GM12878 (cell line): ENCODE measurements at regions not wholly inside any gene's neighbourhood (a gene's known extent, or its start where the extent isn't known, plus 50 kb on each side); places are given as distances from the start of the nearest gene placed in this dataset.

Source experiments
- ATAC-seq: fragments of 200-7000 bp; cut with Tn5 transposase; 3 replicates; pipeline ENCODE4 v1.9.1; 2020; ENCODE audit warnings: mild to moderate bottlenecking, moderate library complexity
- BruUV-seq: library from RNA; stranded (reverse); fragments of 400-500 nt; replicated peaks from 2 replicates; lab custom pipeline; 2021; lab: Mats Ljungman, UMichigan
- CTCF ChIA-PET: fragments of 300-600 bp; sonication (Branson Sonifier 250); formaldehyde crosslinking; extraction: SDS; loops from one replicate; lab custom pipeline; 2021; ENCODE audit warnings: inconsistent platforms; lab: Yijun Ruan, JAX
- POLR2A ChIA-PET: fragments of 350-600 bp; formaldehyde crosslinking; extraction: SDS; loops from one replicate; lab custom pipeline; 2021; ENCODE audit warnings: inconsistent platforms; lab: Charles Lee
- RAD21 ChIA-PET: fragments of 300-600 bp; sonication (Branson Sonifier 250); formaldehyde crosslinking; loops from one replicate; lab custom pipeline; 2023; ENCODE audit warnings: antibody characterized with exemption; ENCODE audit not compliant: unreplicated experiment; lab: Charles Lee
- SMC1A ChIA-PET: fragments of 300-600 bp; sonication (Branson Sonifier 250); formaldehyde crosslinking; loops from one replicate; lab custom pipeline; 2023; ENCODE audit not compliant: unreplicated experiment, uncharacterized antibody; lab: Charles Lee
- DNase-seq: peaks from one replicate; pipeline ENCODE4 v3.0.0-alpha.2; 2011; ENCODE audit warnings: low read depth, low spot score
- FAIRE-seq: peaks from 3 replicates; lab custom pipeline; 2011; peaks lifted over from hg19 to GRCh38; lab: Jason Lieb, UNC
- H2AFZ ChIP-seq: 2 replicates; pipeline ENCODE4 v1.6.0; 2011; ENCODE audit warnings: low read depth, low read length, control low read depth; ENCODE audit not compliant: control insufficient read depth
- H3K27ac ChIP-seq: 2 replicates; pipeline ENCODE4 v1.5.1; 2011; ENCODE audit warnings: control low read depth; ENCODE audit not compliant: control insufficient read depth, insufficient read depth
- H3K27me3 ChIP-seq, 2 experiments: replicated peaks in 1 of 2; 2 replicates each; pipeline versions ENCODE4 v1.6.0 to v1.6.1; 2011; ENCODE audit warnings: low read length in 1 of 2; ENCODE audit not compliant: control insufficient read depth in 2 of 2, insufficient read depth in 2 of 2
- H3K36me3 ChIP-seq, 2 experiments: 2 replicates each; pipeline ENCODE4 v1.5.1; 2011; ENCODE audit warnings: low read length in 1 of 2; ENCODE audit not compliant: control insufficient read depth in 2 of 2, insufficient read depth in 2 of 2
- H3K4me1 ChIP-seq: 2 replicates; pipeline ENCODE4 v1.6.1; 2011; ENCODE audit warnings: mild to moderate bottlenecking, low read length, moderate library complexity, mixed read lengths; ENCODE audit not compliant: control insufficient read depth, insufficient read depth
- H3K4me2 ChIP-seq: 2 replicates; pipeline ENCODE4 v1.6.0; 2011; ENCODE audit warnings: control low read depth; ENCODE audit not compliant: control insufficient read depth, insufficient read depth
- H3K4me3 ChIP-seq: fragments of 200-600 bp; sonication (generic); 2 replicates; pipeline ENCODE4 v1.5.1; 2016
- H3K79me2 ChIP-seq: 2 replicates; pipeline ENCODE4 v1.6.0; 2011; ENCODE audit warnings: low read length; ENCODE audit not compliant: control insufficient read depth, insufficient read depth
- H3K9ac ChIP-seq: 2 replicates; pipeline ENCODE4 v1.8.0; 2011; ENCODE audit warnings: low read length, control low read depth, mixed read lengths; ENCODE audit not compliant: control insufficient read depth, insufficient read depth
- H3K9me3 ChIP-seq: replicated peaks from 3 replicates; pipeline ENCODE4 v1.5.1; 2011; ENCODE audit warnings: mild to moderate bottlenecking, low read length; ENCODE audit not compliant: control insufficient read depth, insufficient read depth
- H4K20me1 ChIP-seq: 2 replicates; pipeline ENCODE4 v1.6.0; 2011; ENCODE audit not compliant: control insufficient read depth, insufficient read depth
- ATF7 ChIP-seq: fragments of 450-650 bp; IDR thresholded peaks from 2 replicates; pipeline ENCODE4 v1.6.1; 2016; ENCODE audit warnings: low read depth, mild to moderate bottlenecking
- BACH1 ChIP-seq: fragments of 450-650 bp; IDR thresholded peaks from 2 replicates; pipeline ENCODE4 v1.6.1; 2017; ENCODE audit warnings: mild to moderate bottlenecking, borderline replicate concordance
- CREB1 ChIP-seq: IDR thresholded peaks from 2 replicates; pipeline ENCODE4 v1.6.1; 2012; ENCODE audit warnings: low read depth, mild to moderate bottlenecking, inconsistent platforms
- RFX5 ChIP-seq: IDR thresholded peaks from 2 replicates; pipeline ENCODE4 v1.6.1; 2011; ENCODE audit warnings: low read depth, low read length, improper control_type of control experiment
- RUNX3 ChIP-seq: IDR thresholded peaks from 2 replicates; pipeline ENCODE4 v1.6.1; 2012; ENCODE audit warnings: low read length, inconsistent platforms
- ZNF384 ChIP-seq: IDR thresholded peaks from 2 replicates; pipeline ENCODE4 v1.6.1; 2012; ENCODE audit warnings: low read depth, mild to moderate bottlenecking, low read length, improper control_type of control experiment, borderline replicate concordance
- WGBS: methylation state at CpG from one replicate; pipeline ENCODE4 v1.1.6; 2016; ENCODE audit warnings: low lambda C conversion rate; ENCODE audit not compliant: insufficient replicate concordance, insufficient coverage; ENCODE audit errors: missing lambda C conversion rate; 5-methylcytosine and 5-hydroxymethylcytosine counted together
- in situ Hi-C: fragments of 300-500 bp; cut with MboI; formaldehyde crosslinking; loops from 9 replicates; pipeline ENCODE4 v1.14.3; 2018; ENCODE audit warnings: mixed read lengths
- intact Hi-C: fragments of 100-400 bp; cut with micrococcal nuclease; formaldehyde crosslinking; loops from one replicate; pipeline ENCODE4 v1.14.2; 2022; ENCODE audit not compliant: unreplicated experiment

- no TSS peak for BruUV-seq
- FAIRE-seq: peak; percentile 73
- RAD21 ChIA-PET: interaction anchor here (0.6 to 2.0 kb wide), 10 partner anchors 10 to 393 kb away, joined by 3 to 18 read pairs (median 4); no protein-coding TSS in a partner anchor
- no peak overlapping the region for H3K9ac ChIP-seq
- intact Hi-C loops (no loop called here), in situ Hi-C loops (no loop called here)
- H3K27me3 ChIP-seq: no peaks in the 10 kb centered on the region
- H4K20me1 ChIP-seq: no peaks in the 10 kb centered on the region
- peak overlapping the region; percentile 57 for H3K4me2 ChIP-seq
- POLR2A ChIA-PET: interaction anchor here (0.5 to 2.2 kb wide), 3 partner anchors 10 to 58 kb away, joined by 3 to 8 read pairs (median 3); no protein-coding TSS in a partner anchor
- no peak overlapping the region for H3K4me3 ChIP-seq
- CTCF ChIA-PET: interaction anchor here (0.7 to 7.9 kb wide), 17 partner anchors 10 to 358 kb away, joined by 3 to 195 read pairs (median 5); no protein-coding TSS in a partner anchor
- 10% methylated on average over 5 of the region's 5 CpGs for WGBS
- TF ChIP-seq CREB1 (0 out of 2 replicates have a peak, but pooled peaks have one; percentile 29), RFX5 (no peak), RUNX3 (peak; percentile 23; the same call in 1 of the 2 replicates), BACH1 (no peak)
- no peak overlapping the region for H3K27ac ChIP-seq
- no peaks in the 10 kb centered on the region for H3K36me3 ChIP-seq
- no peak for DNase-seq
- peaks cover 18% of the 10 kb centered on the region for H3K4me1 ChIP-seq
- peak overlapping the region; percentile 50 for H2AFZ ChIP-seq
- ATAC-seq: peak; percentile 46
- no peaks in the 10 kb centered on the region for H3K9me3 ChIP-seq
- SMC1A ChIA-PET: interaction anchor here (0.6 to 12.9 kb wide), 21 partner anchors 10 to 357 kb away, joined by 3 to 166 read pairs (median 4); no protein-coding TSS in a partner anchor
- H3K79me2 ChIP-seq: no peaks in the 10 kb centered on the region
These were observed 113.7 kb upstream of the EPB41L4A start for GRCh38 chr5:112532654-112533360.

- no peak overlapping the region for H3K27ac ChIP-seq
- intact Hi-C loops: no loop called here
- RAD21 ChIA-PET: interaction anchor here (1.1 to 2.0 kb wide), 7 partner anchors 11 to 224 kb away, joined by 3 to 18 read pairs (median 8); no protein-coding TSS in a partner anchor
- no peaks in the 10 kb centered on the region for H3K27me3 ChIP-seq
- no peaks in the 10 kb centered on the region for H4K20me1 ChIP-seq
- FAIRE-seq (no peak), ATAC-seq (peak; percentile 82)
- H3K4me2 ChIP-seq: no peak overlapping the region
- BruUV-seq: no TSS peak
- in situ Hi-C loops: no loop called here
- H3K9me3 ChIP-seq: no peaks in the 10 kb centered on the region
- no peak overlapping the region for H3K9ac ChIP-seq
- H3K4me3 ChIP-seq: no peak overlapping the region
- H3K79me2 ChIP-seq: no peaks in the 10 kb centered on the region
- SMC1A ChIA-PET: interaction anchor here (0.8 to 12.9 kb wide), 18 partner anchors 11 to 358 kb away, joined by 3 to 166 read pairs (median 5); no protein-coding TSS in a partner anchor
- WGBS: 0% methylated on average over 1 of the region's 1 CpG
- no peaks in the 10 kb centered on the region for H3K36me3 ChIP-seq
- POLR2A ChIA-PET: interaction anchor here (1.8 to 2.2 kb wide), 2 partner anchors 10 to 12 kb away, joined by 3 to 8 read pairs; no protein-coding TSS in a partner anchor
- TF ChIP-seq ZNF384 (no peak), ATF7 (peak; percentile 34; the same call in 1 of the 2 replicates)
- TF ChIP-seq, all 136 proteins: peak for 1
- H3K4me1 ChIP-seq: peaks cover 18% of the 10 kb centered on the region
- CTCF ChIA-PET: interaction anchor here (0.7 to 7.9 kb wide), 15 partner anchors 10 to 358 kb away, joined by 3 to 195 read pairs (median 6); no protein-coding TSS in a partner anchor
- DNase-seq: no peak
- no peak overlapping the region for H2AFZ ChIP-seq
These were observed 114.3 kb upstream of the EPB41L4A start for GRCh38 chr5:112533362-112533761.
